Breast epithelium (tissue), 4 donors: ENCODE measurements at regions not wholly inside any gene's neighbourhood (a gene's known extent, or its start where the extent isn't known, plus 50 kb on each side); places are given as distances from the start of the nearest gene placed in this dataset.

ENCODE experiments used
- DNase-seq, 2 donors: peaks; one replicate each; pipeline ENCODE4 v3.0.0-alpha.2; 2019; ENCODE audit warnings: low spot score in 2 of 2
- H3K27ac ChIP-seq, 2 donors: fragments of 200-600 bp; sonication (generic) in 1 of 2; one replicate each; pipeline ENCODE4 v1.5.1; 2016 to 2019; ENCODE audit warnings: mild to moderate bottlenecking in 1 of 2
- H3K27me3 ChIP-seq, 2 donors: fragments of 200-600 bp; sonication (generic) in 1 of 2; one replicate each; pipeline versions ENCODE4 v1.5.1 to v1.6.0; 2017 to 2019; ENCODE audit warnings: control low read depth in 1 of 2, mild to moderate bottlenecking in 1 of 2
- H3K36me3 ChIP-seq: fragments of 200-600 bp; one replicate; pipeline ENCODE4 v1.5.1; 2019
- H3K4me1 ChIP-seq, 2 donors: fragments of 200-600 bp; sonication (generic); one replicate each; pipeline ENCODE4 v1.5.1; 2016 to 2019; ENCODE audit warnings: control low read depth in 1 of 2
- H3K4me3 ChIP-seq, 3 donors: fragments of 200-600 bp; sonication (generic); 1 replicate in 2 of 3; 2 replicates in 1 of 3; pipeline ENCODE4 v1.5.1; 2016 to 2019; ENCODE audit warnings: mild to moderate bottlenecking in 3 of 3, moderate library complexity in 2 of 3
- H3K9me3 ChIP-seq, 2 donors: fragments of 200-600 bp; sonication (generic) in 1 of 2; one replicate each; pipeline ENCODE4 v1.5.1; 2016 to 2019; ENCODE audit warnings: control low read depth in 1 of 2
- CTCF ChIP-seq, 3 donors: fragments of 450-650 bp; IDR thresholded peaks; one replicate each; pipeline ENCODE4 v1.5.1; 2016 to 2017; ENCODE audit warnings: antibody characterized with exemption in 3 of 3, mild to moderate bottlenecking in 3 of 3, moderate library complexity in 3 of 3
- POLR2A ChIP-seq: fragments of 450-650 bp; IDR thresholded peaks from one replicate; pipeline ENCODE4 v1.6.1; 2016; ENCODE audit warnings: antibody characterized with exemption, mild to moderate bottlenecking, moderate library complexity
- POLR2AphosphoS5 ChIP-seq, 3 donors: sonication (generic); formaldehyde crosslinking; IDR thresholded peaks; one replicate each; pipeline ENCODE4 v1.6.1; 2017; ENCODE audit warnings: antibody characterized with exemption in 3 of 3
- intact Hi-C: fragments of 100-400 bp; cut with DNase I; formaldehyde crosslinking; loops from one replicate; pipeline ENCODE4 v1.15.1; 2023; ENCODE audit warnings: low total_unique reads

- TF ChIP-seq POLR2AphosphoS5 (IDR thresholded peaks at IDR 0.05) (no peak), CTCF (IDR thresholded peaks at IDR 0.05) (no peak), POLR2A (no peak)
- Histone ChIP-seq H3K4me1 (no peaks in the 10 kb centered on the region), H3K4me3 (no peak overlapping the region), H3K9me3 (no peaks in the 10 kb centered on the region), H3K27ac (no peak overlapping the region), H3K27me3 (no peaks in the 10 kb centered on the region), H3K36me3 (no peaks in the 10 kb centered on the region)
- DNase-seq: no peak
- intact Hi-C loops: no loop called here
These were observed 95.2 kb downstream of the RCN1 start for GRCh38 chr11:32186118-32186517.

DNA sequence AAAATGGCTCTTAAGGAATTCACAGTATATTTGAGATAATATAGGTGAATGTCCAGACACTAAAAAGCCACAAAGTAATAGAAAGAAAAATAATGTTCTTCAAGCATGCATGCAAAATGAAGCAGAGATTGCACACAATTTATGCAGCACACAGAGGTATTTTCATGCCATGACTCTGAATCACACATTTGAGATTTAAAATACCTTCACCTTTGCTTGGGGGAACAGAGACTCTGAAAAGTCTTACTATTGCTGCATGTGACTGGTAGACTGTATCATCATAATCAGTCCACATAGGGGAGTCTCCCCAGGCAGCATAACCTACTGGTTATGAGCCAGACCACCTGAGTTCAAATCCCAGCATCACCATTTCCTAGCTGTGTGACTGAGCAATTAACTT, 96.2 kb downstream of the RCN1 start:
- no peak for DNase-seq
- Histone ChIP-seq H3K9me3 (no peaks in the 10 kb centered on the region), H3K4me1 (no peaks in the 10 kb centered on the region), H3K27me3 (no peaks in the 10 kb centered on the region), H3K4me3 (no peak overlapping the region), H3K27ac (no peak overlapping the region), H3K36me3 (no peaks in the 10 kb centered on the region)
- TF ChIP-seq CTCF (IDR thresholded peaks at IDR 0.05): no peak
- no peak for TF ChIP-seq POLR2A
- TF ChIP-seq POLR2AphosphoS5 (IDR thresholded peaks at IDR 0.05): no peak
- intact Hi-C loops: no loop called here

- TF ChIP-seq POLR2A: no peak
- TF ChIP-seq CTCF (IDR thresholded peaks at IDR 0.05): no peak
- no peak for TF ChIP-seq POLR2AphosphoS5 (IDR thresholded peaks at IDR 0.05)
- H3K27me3 ChIP-seq: no peaks in the 10 kb centered on the region
- no peak overlapping the region for H3K4me3 ChIP-seq
- no peaks in the 10 kb centered on the region for H3K4me1 ChIP-seq
- intact Hi-C loops: no loop called here
- no peak overlapping the region for H3K27ac ChIP-seq
- no peaks in the 10 kb centered on the region for H3K36me3 ChIP-seq
- no peak for DNase-seq
- no peaks in the 10 kb centered on the region for H3K9me3 ChIP-seq
These were observed 97.9 kb downstream of the RCN1 start for GRCh38 chr11:32188785-32189184.

DNA sequence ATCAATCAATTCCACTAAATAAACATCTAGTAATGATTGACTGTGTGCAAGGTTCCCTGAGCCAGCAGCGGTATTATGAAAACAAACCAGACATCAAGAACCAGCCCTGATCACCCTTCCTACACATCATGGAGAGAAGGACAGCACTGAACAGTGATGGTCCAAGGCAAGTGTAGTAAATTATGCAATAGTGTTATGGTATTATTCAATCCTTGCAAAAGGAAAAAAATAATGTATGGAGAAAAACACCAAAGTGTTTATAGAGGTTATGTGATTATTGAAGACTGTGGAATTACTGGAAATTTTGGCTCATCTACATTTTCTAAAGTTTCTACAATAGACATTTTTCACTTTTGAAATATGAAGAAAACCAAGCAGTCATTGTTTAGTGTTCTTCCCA, 105.3 kb downstream of the RCN1 start:
- no peaks in the 10 kb centered on the region for H3K4me1 ChIP-seq
- TF ChIP-seq POLR2A: no peak
- DNase-seq: no peak

GRCh38 chr11:32198053-32198452, 107.2 kb downstream of the RCN1 start:
- Histone ChIP-seq H3K36me3 (no peaks in the 10 kb centered on the region), H3K27ac (no peak overlapping the region), H3K27me3 (no peaks in the 10 kb centered on the region), H3K4me3 (no peak overlapping the region), H3K9me3 (no peaks in the 10 kb centered on the region), H3K4me1 (no peaks in the 10 kb centered on the region)
- TF ChIP-seq POLR2AphosphoS5 (IDR thresholded peaks at IDR 0.05): no peak
- TF ChIP-seq POLR2A: no peak
- no peak for TF ChIP-seq CTCF (IDR thresholded peaks at IDR 0.05)
- intact Hi-C loops: no loop called here
- DNase-seq: no peak

More for the DNA sequence above, 105.3 kb downstream of the RCN1 start:
- H3K27me3 ChIP-seq: no peaks in the 10 kb centered on the region
- H3K9me3 ChIP-seq: no peaks in the 10 kb centered on the region
- H3K36me3 ChIP-seq: no peaks in the 10 kb centered on the region
- intact Hi-C loops: no loop called here
- H3K4me3 ChIP-seq: no peak overlapping the region
- no peak overlapping the region for H3K27ac ChIP-seq
